H1 (cell line): ENCODE measurements at regions not wholly inside any gene's neighbourhood (a gene's known extent, or its start where the extent isn't known, plus 50 kb on each side); places are given as distances from the start of the nearest gene placed in this dataset.

Source experiments
- BRCA1 ChIP-seq: IDR thresholded peaks from 2 replicates; pipeline ENCODE4 v1.6.1; 2012; ENCODE audit warnings: low read depth, low read length, improper control_type of control experiment
- TF ChIP-seq, protein P1 (sequence below), 3 experiments: IDR thresholded peaks; 1 replicate in 2 of 3; 2 replicates in 1 of 3; pipeline versions ENCODE4 v1.5.1 to v1.6.1; 2011; ENCODE audit warnings: low read length in 3 of 3, mild to moderate bottlenecking in 3 of 3, inconsistent platforms in 2 of 3, low read depth in 1 of 3, moderate library complexity in 1 of 3; ENCODE audit not compliant: insufficient read depth in 1 of 3; ENCODE audit errors: control extremely low read depth in 1 of 3

DNA sequence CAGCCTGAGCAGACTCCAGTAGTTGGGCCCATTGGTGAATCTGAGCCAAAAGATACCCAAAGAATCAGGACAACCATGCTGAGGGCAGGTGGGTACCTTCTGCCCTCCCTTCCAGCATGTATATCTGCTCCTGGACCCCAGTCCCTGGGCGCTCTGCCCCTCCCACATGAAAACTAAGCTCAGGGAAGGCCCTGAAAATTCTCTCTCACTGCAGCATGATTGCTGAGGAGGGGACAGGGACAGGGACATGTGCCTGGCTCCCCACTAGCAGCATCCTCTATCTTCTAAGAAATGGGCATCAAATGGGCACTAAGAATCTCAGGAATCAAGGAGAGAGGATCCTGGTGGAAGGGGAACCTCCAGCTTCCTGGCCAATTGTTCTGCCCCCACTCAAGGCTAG lies 446.0 kb downstream of the MATN1 start:
- TF ChIP-seq, protein P1, sequence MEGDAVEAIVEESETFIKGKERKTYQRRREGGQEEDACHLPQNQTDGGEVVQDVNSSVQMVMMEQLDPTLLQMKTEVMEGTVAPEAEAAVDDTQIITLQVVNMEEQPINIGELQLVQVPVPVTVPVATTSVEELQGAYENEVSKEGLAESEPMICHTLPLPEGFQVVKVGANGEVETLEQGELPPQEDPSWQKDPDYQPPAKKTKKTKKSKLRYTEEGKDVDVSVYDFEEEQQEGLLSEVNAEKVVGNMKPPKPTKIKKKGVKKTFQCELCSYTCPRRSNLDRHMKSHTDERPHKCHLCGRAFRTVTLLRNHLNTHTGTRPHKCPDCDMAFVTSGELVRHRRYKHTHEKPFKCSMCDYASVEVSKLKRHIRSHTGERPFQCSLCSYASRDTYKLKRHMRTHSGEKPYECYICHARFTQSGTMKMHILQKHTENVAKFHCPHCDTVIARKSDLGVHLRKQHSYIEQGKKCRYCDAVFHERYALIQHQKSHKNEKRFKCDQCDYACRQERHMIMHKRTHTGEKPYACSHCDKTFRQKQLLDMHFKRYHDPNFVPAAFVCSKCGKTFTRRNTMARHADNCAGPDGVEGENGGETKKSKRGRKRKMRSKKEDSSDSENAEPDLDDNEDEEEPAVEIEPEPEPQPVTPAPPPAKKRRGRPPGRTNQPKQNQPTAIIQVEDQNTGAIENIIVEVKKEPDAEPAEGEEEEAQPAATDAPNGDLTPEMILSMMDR (IDR thresholded peaks at IDR 0.05; ENCODE audit: control extremely low read depth in 1 of 3, insufficient read depth in 1 of 3, low read depth in 1 of 3, low read length in 3 of 3), result no peak
- no peak for TF ChIP-seq BRCA1
